GM23248 (cell line): ENCODE measurements at regions not wholly inside any gene's neighbourhood (a gene's known extent, or its start where the extent isn't known, plus 50 kb on each side); places are given as distances from the start of the nearest gene placed in this dataset.

Source experiments
- EZH2 ChIP-seq: fragments of 200-600 bp; sonication (generic); IDR thresholded peaks from 2 replicates; pipeline ENCODE4 v1.6.1; 2018; ENCODE audit warnings: antibody characterized with exemption, mild to moderate bottlenecking; ENCODE audit not compliant: insufficient read depth, poor library complexity, severe bottlenecking
- EZH2phosphoT487 ChIP-seq: fragments of 200-600 bp; sonication (generic); IDR thresholded peaks from 2 replicates; pipeline ENCODE4 v1.6.1; 2018; ENCODE audit warnings: antibody characterized with exemption, moderate library complexity, mild to moderate bottlenecking, low read depth; ENCODE audit not compliant: insufficient read depth

DNA sequence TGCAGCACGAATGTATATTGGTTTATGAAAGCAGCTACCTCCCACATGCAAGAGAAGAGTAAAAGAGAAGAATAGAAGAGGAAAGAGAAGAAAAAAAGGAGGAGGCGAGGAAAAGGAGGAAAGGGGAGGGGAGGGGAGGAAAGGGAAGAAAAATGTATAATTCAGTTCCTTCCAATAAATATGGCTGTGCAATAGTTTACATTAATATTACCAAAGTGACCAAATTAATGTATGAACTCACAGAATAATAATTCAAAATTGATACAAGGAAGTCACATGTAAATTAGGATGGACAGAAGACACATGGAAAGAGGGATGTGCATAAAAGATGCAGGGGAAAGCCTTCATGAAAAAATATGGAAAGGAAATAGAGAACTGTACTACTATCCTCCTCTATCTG is 172.5 kb downstream of the SLC38A4 start:
- TF ChIP-seq EZH2 (no peak), EZH2phosphoT487 (no peak)
